ENCODE measurements at regions not wholly inside any gene's neighbourhood (a gene's known extent, or its start where the extent isn't known, plus 50 kb on each side); places are given as distances from the start of the nearest gene placed in this dataset.

DNA sequence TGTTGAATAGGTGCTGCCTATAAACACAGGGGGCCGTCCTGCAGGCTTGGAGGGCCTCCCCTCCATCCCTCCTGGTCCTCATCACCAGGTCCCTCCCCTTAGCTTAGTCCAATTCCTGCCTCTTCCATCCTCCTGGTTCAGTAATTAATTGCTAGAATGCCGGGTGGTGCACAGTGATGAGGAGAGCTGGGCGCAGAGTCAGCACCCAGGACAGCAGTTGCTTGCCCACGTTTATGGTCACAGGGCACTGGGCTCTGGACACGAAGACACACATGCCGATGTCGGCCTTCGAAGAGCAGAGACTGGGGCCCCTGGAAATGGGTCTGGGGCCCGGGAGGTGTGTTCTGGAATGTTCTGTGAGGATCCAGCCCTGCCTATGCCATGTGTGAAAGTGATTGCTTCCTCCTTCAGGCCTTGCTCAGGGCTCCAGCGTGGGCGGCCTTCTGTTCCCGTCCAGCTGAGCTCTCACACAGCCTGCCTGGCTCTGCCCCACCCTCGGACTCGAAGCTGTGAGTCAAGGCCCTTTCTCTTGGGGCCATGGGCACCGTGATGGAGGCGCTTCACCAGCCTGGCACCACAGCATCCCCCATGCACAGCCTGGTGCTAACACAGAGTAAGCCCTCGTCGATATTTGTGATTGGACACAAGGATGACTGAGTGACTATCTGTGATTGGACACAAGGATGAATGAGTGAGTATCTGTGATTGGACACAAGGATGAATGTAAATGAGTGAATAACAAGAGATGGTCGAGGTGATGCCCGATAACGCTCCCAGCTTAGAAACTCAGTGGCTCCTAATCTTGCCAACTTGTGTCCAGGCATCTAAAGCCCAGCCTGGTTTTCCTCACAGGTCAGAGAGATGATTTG, 884.7 kb downstream of the BRD1 start:
- Histone ChIP-seq H3K27me3 (peaks cover 0 to 16% of the 10 kb centered on the region in 2 donors), H3K4me3 (no peak overlapping the region), H3K9me3 (no peaks in the 10 kb centered on the region), H3K27ac (no peak overlapping the region), H3K4me1 (no peaks in the 10 kb centered on the region), H3K36me3 (no peaks in the 10 kb centered on the region)
- TF ChIP-seq, protein P1, sequence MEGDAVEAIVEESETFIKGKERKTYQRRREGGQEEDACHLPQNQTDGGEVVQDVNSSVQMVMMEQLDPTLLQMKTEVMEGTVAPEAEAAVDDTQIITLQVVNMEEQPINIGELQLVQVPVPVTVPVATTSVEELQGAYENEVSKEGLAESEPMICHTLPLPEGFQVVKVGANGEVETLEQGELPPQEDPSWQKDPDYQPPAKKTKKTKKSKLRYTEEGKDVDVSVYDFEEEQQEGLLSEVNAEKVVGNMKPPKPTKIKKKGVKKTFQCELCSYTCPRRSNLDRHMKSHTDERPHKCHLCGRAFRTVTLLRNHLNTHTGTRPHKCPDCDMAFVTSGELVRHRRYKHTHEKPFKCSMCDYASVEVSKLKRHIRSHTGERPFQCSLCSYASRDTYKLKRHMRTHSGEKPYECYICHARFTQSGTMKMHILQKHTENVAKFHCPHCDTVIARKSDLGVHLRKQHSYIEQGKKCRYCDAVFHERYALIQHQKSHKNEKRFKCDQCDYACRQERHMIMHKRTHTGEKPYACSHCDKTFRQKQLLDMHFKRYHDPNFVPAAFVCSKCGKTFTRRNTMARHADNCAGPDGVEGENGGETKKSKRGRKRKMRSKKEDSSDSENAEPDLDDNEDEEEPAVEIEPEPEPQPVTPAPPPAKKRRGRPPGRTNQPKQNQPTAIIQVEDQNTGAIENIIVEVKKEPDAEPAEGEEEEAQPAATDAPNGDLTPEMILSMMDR (IDR thresholded peaks at IDR 0.05), result no peak
- no peak for ATAC-seq
- peak in 1 of 4 donors; percentile 49 for DNase-seq
- intact Hi-C loops (cut with DNase I), result no loop called here

DNA sequence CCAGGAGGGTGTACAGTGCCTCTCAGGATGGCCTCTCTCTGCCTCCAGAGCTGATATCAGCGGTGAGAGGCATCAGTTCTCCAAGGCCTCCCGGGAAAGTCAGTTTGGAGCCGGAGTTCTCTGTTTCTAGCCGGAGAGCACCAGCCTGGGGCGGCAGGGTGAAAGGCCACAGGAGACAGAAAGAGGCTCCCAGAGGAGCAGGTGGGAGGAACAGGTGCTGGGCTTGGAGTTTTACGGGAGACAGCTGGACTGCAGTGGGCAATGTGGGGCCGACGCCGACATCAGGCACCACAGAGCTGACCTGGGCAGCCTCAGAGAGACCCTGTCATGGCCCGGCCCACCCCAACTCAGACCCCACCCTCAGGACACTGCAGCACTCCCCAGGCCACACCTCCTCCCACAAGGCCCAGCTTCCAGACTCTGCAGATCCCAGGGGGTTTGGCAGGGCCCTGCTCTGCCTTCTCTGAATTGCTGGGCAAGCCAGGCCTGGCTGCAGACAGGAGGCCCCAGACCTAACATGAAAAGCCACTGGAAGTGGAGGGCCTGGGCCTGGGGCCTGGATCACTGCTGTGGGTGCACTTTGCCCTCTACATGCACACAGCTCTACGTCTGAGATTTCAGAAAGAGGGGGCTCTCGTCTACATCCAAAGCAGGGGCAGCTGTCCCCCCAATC, 885.6 kb downstream of the BRD1 start:
- Histone ChIP-seq H3K36me3 (no peaks in the 10 kb centered on the region), H3K4me3 (no peak overlapping the region), H3K27me3 (peaks cover 0 to 16% of the 10 kb centered on the region in 2 donors), H3K4me1 (no peaks in the 10 kb centered on the region), H3K27ac (no peak overlapping the region), H3K9me3 (no peaks in the 10 kb centered on the region)
- DNase-seq (no peak), ATAC-seq (no peak)
- intact Hi-C loops (cut with DNase I), result no loop called here
- TF ChIP-seq, protein P1 (IDR thresholded peaks at IDR 0.05), result no peak

DNA sequence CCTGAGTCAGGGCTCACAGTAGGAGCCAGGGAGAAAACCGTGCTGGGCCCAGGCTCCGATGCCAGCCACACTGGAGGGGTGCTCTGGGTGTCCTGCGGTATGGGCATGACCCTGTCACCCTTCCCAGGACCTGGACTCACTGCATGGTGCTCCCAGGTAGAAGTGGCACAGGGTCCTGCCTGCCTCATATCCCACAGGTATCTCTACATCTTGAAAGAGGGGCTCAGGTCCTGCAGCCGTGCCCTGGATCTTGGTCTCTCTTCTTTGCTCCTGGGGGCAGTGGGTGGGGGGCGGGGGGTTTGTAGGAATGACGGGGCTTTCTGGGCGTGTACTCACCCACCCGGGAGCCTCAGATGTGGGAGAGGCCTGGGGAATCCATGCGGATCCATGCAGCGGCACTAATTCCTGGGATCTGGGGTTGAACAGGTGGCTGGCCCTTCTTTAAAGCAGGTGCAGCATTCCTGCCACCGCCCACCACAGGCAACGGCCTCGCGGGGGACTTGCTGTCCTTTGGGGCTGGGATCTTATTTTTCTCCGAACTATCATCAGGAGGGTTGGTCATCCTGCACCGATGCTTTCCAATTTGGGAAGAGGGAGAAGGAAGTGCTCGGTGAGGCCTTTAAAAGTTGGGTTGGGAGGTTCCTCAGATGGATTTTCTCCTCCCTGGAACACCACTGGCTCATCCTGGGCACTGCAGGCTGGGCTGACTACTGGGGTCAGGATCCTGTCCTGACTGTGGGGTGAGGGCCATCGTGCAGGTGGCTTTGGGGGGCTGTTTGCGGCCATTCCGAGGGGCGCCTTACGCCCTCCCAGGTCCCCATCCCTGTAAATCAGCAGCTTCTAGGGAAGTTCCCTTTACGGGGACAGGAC, 886.4 kb downstream of the BRD1 start:
- H3K27me3 ChIP-seq, result peaks cover 0 to 16% of the 10 kb centered on the region in 2 donors
- no peak overlapping the region for H3K4me3 ChIP-seq
- TF ChIP-seq, protein P1 (IDR thresholded peaks at IDR 0.05), result no peak
- H3K4me1 ChIP-seq, result no peaks in the 10 kb centered on the region
- H3K36me3 ChIP-seq, result no peaks in the 10 kb centered on the region
- DNase-seq (no peak), ATAC-seq (no peak)
- intact Hi-C loops (cut with DNase I), result no loop called here
- no peak overlapping the region for H3K27ac ChIP-seq
- peaks cover 0 to under 1% of the 10 kb centered on the region in 2 donors for H3K9me3 ChIP-seq

DNA sequence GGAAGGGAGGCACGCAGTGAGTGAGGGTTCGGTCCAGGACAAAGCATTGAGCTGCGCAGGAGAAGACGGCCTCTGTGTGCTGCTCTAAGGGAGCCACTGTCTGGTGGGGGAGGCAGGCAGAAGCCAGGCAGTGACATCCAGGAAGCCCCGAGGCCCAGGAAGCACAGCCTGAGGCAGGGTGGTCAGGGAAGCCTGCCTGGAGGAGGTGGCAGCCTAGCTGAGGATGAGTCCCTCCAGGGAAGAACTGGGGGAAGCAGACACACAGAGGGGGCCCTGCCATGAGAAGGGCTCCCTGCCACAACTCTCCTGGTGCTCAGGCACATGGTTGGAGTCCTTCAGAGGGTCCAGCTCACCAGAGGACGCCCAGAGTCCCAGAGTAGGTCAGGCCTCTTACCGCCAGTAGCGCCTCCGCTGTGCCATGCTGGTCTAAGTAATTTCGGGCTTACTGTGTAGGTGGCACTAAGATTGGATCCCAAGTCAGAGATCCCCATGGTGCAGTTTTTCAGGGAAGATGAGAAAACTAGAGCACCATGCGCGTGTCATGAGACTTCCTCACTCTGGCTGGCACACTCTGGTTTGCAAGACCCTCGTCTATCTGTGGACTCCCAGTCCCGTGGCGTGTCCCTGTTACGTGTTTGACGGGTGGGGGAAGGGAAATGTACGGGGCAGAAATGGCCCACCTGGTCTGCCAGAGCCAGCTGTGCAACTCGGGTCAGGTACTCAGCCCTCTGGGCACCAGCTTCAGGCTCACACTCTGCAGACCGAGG, 887.2 kb downstream of the BRD1 start:
- TF ChIP-seq, protein P1 (IDR thresholded peaks at IDR 0.05), result no peak
- Histone ChIP-seq H3K27ac (no peak overlapping the region), H3K27me3 (peaks cover 0 to 16% of the 10 kb centered on the region in 2 donors), H3K36me3 (no peaks in the 10 kb centered on the region), H3K4me3 (no peak overlapping the region), H3K4me1 (no peaks in the 10 kb centered on the region), H3K9me3 (peaks cover 0 to 8% of the 10 kb centered on the region in 2 donors)
- ATAC-seq (no peak), DNase-seq (no peak)
- intact Hi-C loops (cut with DNase I), result no loop called here

All from left lung (tissue), 4 donors.